Neural cell (in vitro differentiated cells): ENCODE measurements at regions not wholly inside any gene's neighbourhood (a gene's known extent, or its start where the extent isn't known, plus 50 kb on each side); places are given as distances from the start of the nearest gene placed in this dataset.

Source experiments
- EP300 ChIP-seq: fragments of 450-650 bp; conservative IDR thresholded peaks from 2 replicates; pipeline ENCODE4 v1.6.1; 2014; ENCODE audit warnings: antibody characterized with exemption, mild to moderate bottlenecking, moderate library complexity; ENCODE audit not compliant: poor library complexity, severe bottlenecking
- EZH2 ChIP-seq: fragments of 200-600, 300-800 bp; shearing (Covaris generic), sonication (generic); IDR thresholded peaks from 2 replicates; pipeline ENCODE4 v1.6.1; 2014; ENCODE audit warnings: antibody characterized with exemption, low read length, borderline replicate concordance, mild to moderate bottlenecking; ENCODE audit not compliant: insufficient read depth, poor library complexity, severe bottlenecking
- MXI1 ChIP-seq: fragments of 450-650 bp; conservative IDR thresholded peaks from 2 replicates; pipeline ENCODE4 v1.6.1; 2014; ENCODE audit warnings: antibody characterized with exemption, mild to moderate bottlenecking; ENCODE audit not compliant: poor library complexity, severe bottlenecking
- POLR2AphosphoS5 ChIP-seq: IDR thresholded peaks from 2 replicates; pipeline ENCODE4 v1.6.1; 2012
- RAD21 ChIP-seq: fragments of 450-650 bp; conservative IDR thresholded peaks from 2 replicates; pipeline ENCODE4 v1.6.1; 2014; ENCODE audit warnings: antibody characterized with exemption, mild to moderate bottlenecking, moderate library complexity
- REST ChIP-seq: IDR thresholded peaks from 2 replicates; pipeline ENCODE4 v1.6.1; 2012; ENCODE audit warnings: borderline replicate concordance
- SMC3 ChIP-seq: fragments of 450-650 bp; conservative IDR thresholded peaks from 2 replicates; pipeline ENCODE4 v1.6.1; 2014; ENCODE audit warnings: antibody characterized with exemption, mild to moderate bottlenecking, moderate library complexity; ENCODE audit not compliant: poor library complexity
- TAF1 ChIP-seq: IDR thresholded peaks from 2 replicates; pipeline ENCODE4 v1.6.1; 2012; ENCODE audit warnings: low read depth
- TF ChIP-seq, protein P1 (sequence below): fragments of 450-650 bp; IDR thresholded peaks from 2 replicates; pipeline ENCODE4 v1.5.1; 2014; ENCODE audit warnings: antibody characterized with exemption, mild to moderate bottlenecking, moderate library complexity; ENCODE audit not compliant: poor library complexity, severe bottlenecking

- TF ChIP-seq EZH2 (no peak), SMC3 (no peak), TAF1 (no peak), REST (no peak), EP300 (no peak), MXI1 (no peak), POLR2AphosphoS5 (no peak), RAD21 (no peak)
- TF ChIP-seq, protein P1, sequence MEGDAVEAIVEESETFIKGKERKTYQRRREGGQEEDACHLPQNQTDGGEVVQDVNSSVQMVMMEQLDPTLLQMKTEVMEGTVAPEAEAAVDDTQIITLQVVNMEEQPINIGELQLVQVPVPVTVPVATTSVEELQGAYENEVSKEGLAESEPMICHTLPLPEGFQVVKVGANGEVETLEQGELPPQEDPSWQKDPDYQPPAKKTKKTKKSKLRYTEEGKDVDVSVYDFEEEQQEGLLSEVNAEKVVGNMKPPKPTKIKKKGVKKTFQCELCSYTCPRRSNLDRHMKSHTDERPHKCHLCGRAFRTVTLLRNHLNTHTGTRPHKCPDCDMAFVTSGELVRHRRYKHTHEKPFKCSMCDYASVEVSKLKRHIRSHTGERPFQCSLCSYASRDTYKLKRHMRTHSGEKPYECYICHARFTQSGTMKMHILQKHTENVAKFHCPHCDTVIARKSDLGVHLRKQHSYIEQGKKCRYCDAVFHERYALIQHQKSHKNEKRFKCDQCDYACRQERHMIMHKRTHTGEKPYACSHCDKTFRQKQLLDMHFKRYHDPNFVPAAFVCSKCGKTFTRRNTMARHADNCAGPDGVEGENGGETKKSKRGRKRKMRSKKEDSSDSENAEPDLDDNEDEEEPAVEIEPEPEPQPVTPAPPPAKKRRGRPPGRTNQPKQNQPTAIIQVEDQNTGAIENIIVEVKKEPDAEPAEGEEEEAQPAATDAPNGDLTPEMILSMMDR: no peak
Measured at GRCh38 chr12:91922674-91923073, 223.0 kb downstream of the BTG1 start.
